Ascending aorta (tissue), 2 donors: ENCODE measurements at regions not wholly inside any gene's neighbourhood (a gene's known extent, or its start where the extent isn't known, plus 50 kb on each side); places are given as distances from the start of the nearest gene placed in this dataset.
"Not testable (repeated sequence)": the region's sequence is repeated elsewhere in the genome, so short reads cannot be mapped to it uniquely, and the experiment has no call there.

ENCODE experiments used
- DNase-seq, 2 donors: peaks; one replicate each; pipeline ENCODE4 v3.0.0-alpha.2; 2019; ENCODE audit warnings: low spot score in 2 of 2
- H3K27ac ChIP-seq, 2 donors: fragments of 200-600 bp; sonication (generic); one replicate each; pipeline ENCODE4 v1.5.1; 2016 to 2017; ENCODE audit warnings: mild to moderate bottlenecking in 1 of 2
- H3K27me3 ChIP-seq: fragments of 200-600 bp; sonication (generic); one replicate; pipeline ENCODE4 v1.5.1; 2017
- H3K36me3 ChIP-seq, 2 donors: fragments of 200-600 bp; sonication (generic); one replicate each; pipeline ENCODE4 v1.5.1; 2016
- H3K4me1 ChIP-seq, 2 donors: fragments of 200-600 bp; sonication (generic); one replicate each; pipeline ENCODE4 v1.5.1; 2016 to 2017; ENCODE audit warnings: mild to moderate bottlenecking in 1 of 2
- H3K4me3 ChIP-seq, 2 donors: fragments of 200-600 bp; sonication (generic); one replicate each; pipeline ENCODE4 v1.5.1; 2016 to 2017; ENCODE audit warnings: mild to moderate bottlenecking in 1 of 2
- H3K9me3 ChIP-seq, 2 donors: fragments of 200-600 bp; sonication (generic); one replicate each; pipeline ENCODE4 v1.5.1; 2016
- CTCF ChIP-seq, 3 experiments: fragments of 200-600 bp in 2 of 3; fragments of 450-650 bp in 1 of 3; sonication (generic) in 2 of 3; IDR thresholded peaks; one replicate each; pipeline ENCODE4 v1.5.1; 2016 to 2019; ENCODE audit warnings: antibody characterized with exemption in 3 of 3, mild to moderate bottlenecking in 1 of 3, moderate library complexity in 1 of 3
- intact Hi-C: fragments of 100-400 bp; cut with DNase I; formaldehyde crosslinking; loops from one replicate; pipeline ENCODE4 v1.15.1; 2023

DNA sequence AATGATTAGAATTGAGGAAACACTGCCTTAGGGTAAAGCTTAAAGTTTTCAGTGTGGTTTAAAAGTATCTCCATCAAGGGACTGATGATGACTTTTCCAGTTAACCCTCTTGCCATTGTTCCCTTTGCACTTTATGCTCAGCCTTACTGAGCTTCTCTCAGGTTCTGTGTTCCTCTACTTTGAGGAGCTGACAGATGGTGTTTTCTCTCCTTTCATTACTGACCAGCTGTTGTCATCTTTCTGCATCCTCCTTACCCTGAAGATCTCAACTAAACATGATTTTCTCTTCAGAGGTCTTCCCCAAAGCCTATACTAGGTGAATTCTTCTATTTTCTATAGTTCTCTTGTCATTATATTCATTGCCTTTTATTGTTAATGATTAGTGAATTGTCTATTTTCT, 475.6 kb upstream of the SYNCRIP start:
- Histone ChIP-seq H3K4me1 (no peaks in the 10 kb centered on the region), H3K36me3 (no peaks in the 10 kb centered on the region), H3K27ac (no peak overlapping the region), H3K9me3 (peaks cover 0 to 4% of the 10 kb centered on the region in 2 donors), H3K4me3 (no peak overlapping the region), H3K27me3 (no peaks in the 10 kb centered on the region)
- intact Hi-C loops: no loop called here
- TF ChIP-seq CTCF (IDR thresholded peaks at IDR 0.05): no peak
- DNase-seq: no peak

GRCh38 chr6:86107985-86108384, 465.3 kb upstream of the SYNCRIP start:
- no peak for DNase-seq
- H3K9me3 ChIP-seq: peaks cover 6 to 16% of the 10 kb centered on the region in 2 donors
- intact Hi-C loops: no loop called here
- no peaks in the 10 kb centered on the region for H3K36me3 ChIP-seq
- TF ChIP-seq CTCF (IDR thresholded peaks at IDR 0.05): no peak
- no peak overlapping the region for H3K27ac ChIP-seq
- H3K4me1 ChIP-seq: no peaks in the 10 kb centered on the region
- no peak overlapping the region for H3K4me3 ChIP-seq
- no peaks in the 10 kb centered on the region for H3K27me3 ChIP-seq

- TF ChIP-seq CTCF (IDR thresholded peaks at IDR 0.05): no peak
- H3K27me3 ChIP-seq: no peaks in the 10 kb centered on the region
- intact Hi-C loops: no loop called here
- no peaks in the 10 kb centered on the region for H3K36me3 ChIP-seq
- no peaks in the 10 kb centered on the region for H3K9me3 ChIP-seq
- no peaks in the 10 kb centered on the region for H3K4me1 ChIP-seq
- no peak overlapping the region for H3K27ac ChIP-seq
- H3K4me3 ChIP-seq: no peak overlapping the region
- no peak for DNase-seq
These were observed 445.3 kb upstream of the SYNCRIP start for GRCh38 chr6:86087954-86088353.

GRCh38 chr6:86079938-86080337, 437.3 kb upstream of the SYNCRIP start:
- intact Hi-C loops: no loop called here
- H3K9me3 ChIP-seq: no peaks in the 10 kb centered on the region
- H3K4me1 ChIP-seq: no peaks in the 10 kb centered on the region
- H3K36me3 ChIP-seq: no peaks in the 10 kb centered on the region
- DNase-seq: no peak
- H3K27me3 ChIP-seq: no peaks in the 10 kb centered on the region
- H3K27ac ChIP-seq: no peak overlapping the region
- H3K4me3 ChIP-seq: no peak overlapping the region
- no peak for TF ChIP-seq CTCF (IDR thresholded peaks at IDR 0.05)

DNA sequence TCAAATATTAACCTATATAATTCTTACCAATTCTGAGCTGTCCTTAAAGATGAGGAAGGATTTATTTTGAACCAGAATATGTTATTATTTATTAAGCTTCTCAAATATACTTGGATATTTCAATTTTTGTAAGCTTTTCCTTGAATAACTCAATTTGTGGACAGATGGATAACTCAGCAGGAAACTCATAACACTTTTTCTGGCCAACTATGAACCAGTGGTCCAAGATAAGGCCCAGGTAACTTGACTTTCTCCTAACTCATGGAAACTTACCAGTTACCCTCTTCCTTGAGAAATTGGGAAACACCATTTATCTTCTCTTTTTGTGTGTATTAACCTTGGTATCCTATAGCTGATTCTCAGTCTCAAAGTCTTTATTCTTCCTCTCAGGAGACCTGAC, 427.5 kb upstream of the SYNCRIP start:
- intact Hi-C loops: no loop called here
- no peak for DNase-seq
- no peak overlapping the region for H3K4me3 ChIP-seq
- no peak for TF ChIP-seq CTCF (IDR thresholded peaks at IDR 0.05)
- H3K27me3 ChIP-seq: no peaks in the 10 kb centered on the region
- no peak overlapping the region for H3K27ac ChIP-seq
- H3K36me3 ChIP-seq: no peaks in the 10 kb centered on the region
- no peaks in the 10 kb centered on the region for H3K4me1 ChIP-seq
- H3K9me3 ChIP-seq: peaks cover 0 to 4% of the 10 kb centered on the region in 2 donors

DNA sequence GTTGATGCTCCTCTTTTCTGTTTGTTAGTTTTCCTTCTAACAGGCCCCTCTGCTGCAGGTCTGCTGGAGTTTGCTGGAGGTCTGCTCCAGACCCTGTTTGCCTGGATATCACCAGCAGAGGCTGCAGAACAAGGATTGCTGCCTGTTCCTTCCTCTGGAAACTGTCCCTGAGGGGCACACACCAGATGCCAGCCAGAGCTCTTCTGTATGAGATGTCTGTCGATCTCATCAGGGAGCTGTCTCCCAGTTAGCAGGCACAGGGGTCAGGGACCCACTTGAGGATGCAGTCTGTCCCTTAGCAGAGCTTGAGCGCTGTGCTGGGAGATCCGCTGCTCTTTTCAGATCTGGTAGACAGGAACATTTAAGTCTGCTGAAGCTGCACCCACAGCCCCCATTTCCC, 422.3 kb upstream of the SYNCRIP start:
- intact Hi-C loops, H3K27ac ChIP-seq, H3K36me3 ChIP-seq, H3K9me3 ChIP-seq, DNase-seq, H3K4me3 ChIP-seq, H3K4me1 ChIP-seq, H3K27me3 ChIP-seq: not testable (repeated sequence)

GRCh38 chr6:86057293-86057980, 414.8 kb upstream of the SYNCRIP start:
- intact Hi-C loops, H3K9me3 ChIP-seq, H3K27me3 ChIP-seq, DNase-seq, H3K27ac ChIP-seq, H3K4me1 ChIP-seq, H3K36me3 ChIP-seq, H3K4me3 ChIP-seq: not testable (repeated sequence)
